ENCODE measurements at regions not wholly inside any gene's neighbourhood (a gene's known extent, or its start where the extent isn't known, plus 50 kb on each side); places are given as distances from the start of the nearest gene placed in this dataset.

GRCh38 chr5:125298746-125299379, 552.4 kb upstream of the ZNF608 start:
- no peaks in the 10 kb centered on the region for H3K27me3 ChIP-seq (ENCODE audit: control insufficient read depth, insufficient read depth, low read length)
- no peak overlapping the region for H3K4me3 ChIP-seq (ENCODE audit: low read depth, low read length)
- H3K36me3 ChIP-seq (ENCODE audit: control insufficient read depth, insufficient read depth, low read length) = no peaks in the 10 kb centered on the region
- no CpG with 5 or more reads among the region's 1 CpG for WGBS (ENCODE audit: insufficient coverage)
- H3K4me1 ChIP-seq (ENCODE audit: control insufficient read depth, insufficient read depth, low read length) = no peaks in the 10 kb centered on the region
- no peak overlapping the region for H3K27ac ChIP-seq (ENCODE audit: low read depth, low read length)
- H3K9me3 ChIP-seq (ENCODE audit: control insufficient read depth, insufficient read depth, low read length) = no peaks in the 10 kb centered on the region
- peak in 1 of 6 donors; percentile 57 for DNase-seq (ENCODE audit: low read depth in 4 of 6, low spot score in 6 of 6)

DNA sequence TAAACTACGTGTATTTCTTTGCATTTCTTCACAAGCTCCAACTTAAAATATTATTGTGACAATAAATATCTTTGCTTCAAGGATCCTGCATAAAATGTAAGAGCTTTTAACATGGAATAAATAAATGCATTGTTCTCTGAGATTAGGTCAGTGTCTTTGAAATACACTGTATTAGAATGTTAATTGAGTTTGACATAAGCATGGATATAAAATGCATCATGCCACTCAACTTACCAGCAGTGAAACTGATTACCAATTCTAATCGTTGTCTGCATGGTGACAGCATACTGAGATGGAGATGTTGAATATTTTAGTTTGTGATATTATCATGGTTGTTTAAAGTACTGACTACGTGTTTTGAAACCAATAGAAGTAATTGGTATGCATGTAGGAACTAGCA, 555.3 kb upstream of the ZNF608 start:
- WGBS (ENCODE audit: insufficient coverage) = 0% methylated on average over 1 of the region's 3 CpGs

DNA sequence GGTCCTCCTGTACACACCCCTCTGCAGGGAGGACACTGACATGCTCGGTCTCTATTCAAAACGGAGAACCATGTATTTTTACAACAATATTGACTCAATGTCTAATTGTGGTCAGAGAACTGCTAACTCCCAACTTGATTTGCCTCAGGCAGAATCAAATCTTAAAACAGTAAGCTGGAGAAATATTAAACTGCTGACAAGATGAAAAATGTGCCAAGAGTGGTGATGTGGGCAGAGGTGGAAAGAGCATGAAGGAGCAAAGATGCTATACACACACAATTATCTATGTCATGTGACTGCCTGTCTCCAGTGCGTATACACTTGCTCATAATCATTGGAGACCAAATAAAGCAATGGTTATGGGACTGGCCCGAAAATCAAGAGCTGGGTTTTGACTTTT, 556.1 kb upstream of the ZNF608 start:
- WGBS (ENCODE audit: insufficient coverage) = 100% methylated on average over 1 of the region's 4 CpGs
- H3K27me3 ChIP-seq (ENCODE audit: control insufficient read depth, insufficient read depth, low read length) = no peaks in the 10 kb centered on the region
- H3K4me1 ChIP-seq (ENCODE audit: control insufficient read depth, insufficient read depth, low read length) = no peaks in the 10 kb centered on the region
- H3K36me3 ChIP-seq (ENCODE audit: control insufficient read depth, insufficient read depth, low read length) = no peaks in the 10 kb centered on the region
- no peaks in the 10 kb centered on the region for H3K9me3 ChIP-seq (ENCODE audit: control insufficient read depth, insufficient read depth, low read length)
- DNase-seq (ENCODE audit: low read depth in 4 of 6, low spot score in 6 of 6) = no peak
- no peak overlapping the region for H3K4me3 ChIP-seq (ENCODE audit: low read depth, low read length)
- no peak overlapping the region for H3K27ac ChIP-seq (ENCODE audit: low read depth, low read length)

More for the DNA sequence above, 555.3 kb upstream of the ZNF608 start:
- H3K27me3 ChIP-seq (ENCODE audit: control insufficient read depth, insufficient read depth, low read length) = no peaks in the 10 kb centered on the region
- H3K36me3 ChIP-seq (ENCODE audit: control insufficient read depth, insufficient read depth, low read length) = no peaks in the 10 kb centered on the region
- H3K9me3 ChIP-seq (ENCODE audit: control insufficient read depth, insufficient read depth, low read length) = no peaks in the 10 kb centered on the region
- no peak overlapping the region for H3K4me3 ChIP-seq (ENCODE audit: low read depth, low read length)
- H3K4me1 ChIP-seq (ENCODE audit: control insufficient read depth, insufficient read depth, low read length) = no peaks in the 10 kb centered on the region
- no peak overlapping the region for H3K27ac ChIP-seq (ENCODE audit: low read depth, low read length)
- peak in 1 of 6 donors; percentile 46 for DNase-seq (ENCODE audit: low read depth in 4 of 6, low spot score in 6 of 6)

GRCh38 chr5:125306741-125307140, 560.3 kb upstream of the ZNF608 start:
- no CpG with 5 or more reads among the region's 3 CpGs for WGBS (ENCODE audit: insufficient coverage)
- no peaks in the 10 kb centered on the region for H3K4me1 ChIP-seq (ENCODE audit: control insufficient read depth, insufficient read depth, low read length)
- no peak for DNase-seq (ENCODE audit: low read depth in 4 of 6, low spot score in 6 of 6)
- H3K27ac ChIP-seq (ENCODE audit: low read depth, low read length) = no peak overlapping the region
- no peaks in the 10 kb centered on the region for H3K36me3 ChIP-seq (ENCODE audit: control insufficient read depth, insufficient read depth, low read length)
- no peak overlapping the region for H3K4me3 ChIP-seq (ENCODE audit: low read depth, low read length)
- H3K27me3 ChIP-seq (ENCODE audit: control insufficient read depth, insufficient read depth, low read length) = no peaks in the 10 kb centered on the region
- H3K9me3 ChIP-seq (ENCODE audit: control insufficient read depth, insufficient read depth, low read length) = peaks cover 6% of the 10 kb centered on the region

- no peak overlapping the region for H3K27ac ChIP-seq (ENCODE audit: low read depth, low read length)
- no peak for DNase-seq (ENCODE audit: low read depth in 4 of 6, low spot score in 6 of 6)
- H3K4me3 ChIP-seq (ENCODE audit: low read depth, low read length) = no peak overlapping the region
- H3K36me3 ChIP-seq (ENCODE audit: control insufficient read depth, insufficient read depth, low read length) = no peaks in the 10 kb centered on the region
- H3K27me3 ChIP-seq (ENCODE audit: control insufficient read depth, insufficient read depth, low read length) = no peaks in the 10 kb centered on the region
- no peaks in the 10 kb centered on the region for H3K4me1 ChIP-seq (ENCODE audit: control insufficient read depth, insufficient read depth, low read length)
- H3K9me3 ChIP-seq (ENCODE audit: control insufficient read depth, insufficient read depth, low read length) = peaks cover 6% of the 10 kb centered on the region
Measured at GRCh38 chr5:125310749-125311148, 564.3 kb upstream of the ZNF608 start.

- Histone ChIP-seq H3K4me3 (ENCODE audit: low read depth, low read length) (no peak overlapping the region), H3K36me3 (ENCODE audit: control insufficient read depth, insufficient read depth, low read length) (no peaks in the 10 kb centered on the region), H3K27me3 (ENCODE audit: control insufficient read depth, insufficient read depth, low read length) (no peaks in the 10 kb centered on the region), H3K9me3 (ENCODE audit: control insufficient read depth, insufficient read depth, low read length) (peaks cover 6% of the 10 kb centered on the region), H3K4me1 (ENCODE audit: control insufficient read depth, insufficient read depth, low read length) (no peaks in the 10 kb centered on the region), H3K27ac (ENCODE audit: low read depth, low read length) (no peak overlapping the region)
- no peak for DNase-seq (ENCODE audit: low read depth in 4 of 6, low spot score in 6 of 6)
- no CpG with 5 or more reads among the region's 1 CpG for WGBS (ENCODE audit: insufficient coverage)
Measured at GRCh38 chr5:125311743-125312142, 565.3 kb upstream of the ZNF608 start.

DNA sequence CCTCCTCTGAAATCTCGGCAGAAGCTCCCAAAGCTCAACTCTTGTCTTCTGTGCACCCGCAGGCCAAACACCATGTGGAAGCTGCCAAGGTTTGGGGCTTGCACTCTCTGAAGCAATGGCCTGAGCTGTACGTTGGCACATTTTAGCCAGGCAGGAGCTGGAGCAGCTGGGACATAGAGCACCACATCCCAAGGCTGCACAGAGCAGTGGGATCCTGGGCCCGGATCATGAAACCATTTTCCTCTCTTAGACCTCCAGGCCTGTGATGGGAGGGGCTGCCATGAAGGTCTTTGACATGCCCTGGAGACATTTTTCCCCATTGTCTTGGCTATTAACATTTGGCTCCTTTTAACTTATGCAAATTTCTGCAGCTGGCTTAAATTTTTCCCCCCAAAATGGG, 567.1 kb upstream of the ZNF608 start:
- no peak for DNase-seq (ENCODE audit: low read depth in 4 of 6, low spot score in 6 of 6)
- no peaks in the 10 kb centered on the region for H3K27me3 ChIP-seq (ENCODE audit: control insufficient read depth, insufficient read depth, low read length)
- no peaks in the 10 kb centered on the region for H3K9me3 ChIP-seq (ENCODE audit: control insufficient read depth, insufficient read depth, low read length)
- WGBS (ENCODE audit: insufficient coverage) = 100% methylated on average over 3 of the region's 4 CpGs
- no peak overlapping the region for H3K4me3 ChIP-seq (ENCODE audit: low read depth, low read length)
- no peak overlapping the region for H3K27ac ChIP-seq (ENCODE audit: low read depth, low read length)
- peaks cover 3% of the 10 kb centered on the region for H3K4me1 ChIP-seq (ENCODE audit: control insufficient read depth, insufficient read depth, low read length)
- H3K36me3 ChIP-seq (ENCODE audit: control insufficient read depth, insufficient read depth, low read length) = no peaks in the 10 kb centered on the region

DNA sequence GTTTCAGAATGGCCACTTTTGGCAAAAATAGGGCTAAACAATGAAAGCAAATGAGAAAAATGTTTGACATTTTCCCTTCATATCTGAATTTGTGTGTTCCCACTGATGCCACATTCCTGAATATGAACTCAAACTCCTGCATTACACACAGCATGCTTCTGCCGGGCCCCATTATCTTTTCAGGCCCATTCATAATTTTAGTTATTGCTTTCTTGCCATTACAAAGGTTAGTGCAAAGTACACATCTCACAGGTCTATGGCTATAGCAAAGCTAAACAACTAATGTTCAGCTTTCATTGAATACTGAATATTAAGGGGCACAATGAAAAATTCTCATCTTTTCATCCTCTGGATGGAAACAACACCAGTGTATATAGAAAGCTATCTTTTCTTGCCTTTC, 568.9 kb upstream of the ZNF608 start:
- no peaks in the 10 kb centered on the region for H3K36me3 ChIP-seq (ENCODE audit: control insufficient read depth, insufficient read depth, low read length)
- no peak overlapping the region for H3K27ac ChIP-seq (ENCODE audit: low read depth, low read length)
- peaks cover 2% of the 10 kb centered on the region for H3K9me3 ChIP-seq (ENCODE audit: control insufficient read depth, insufficient read depth, low read length)
- WGBS (ENCODE audit: insufficient coverage) = 86% methylated on average over 1 of the region's 1 CpG
- no peak for DNase-seq (ENCODE audit: low read depth in 4 of 6, low spot score in 6 of 6)
- H3K27me3 ChIP-seq (ENCODE audit: control insufficient read depth, insufficient read depth, low read length) = no peaks in the 10 kb centered on the region
- peaks cover 3% of the 10 kb centered on the region for H3K4me1 ChIP-seq (ENCODE audit: control insufficient read depth, insufficient read depth, low read length)
- no peak overlapping the region for H3K4me3 ChIP-seq (ENCODE audit: low read depth, low read length)

DNA sequence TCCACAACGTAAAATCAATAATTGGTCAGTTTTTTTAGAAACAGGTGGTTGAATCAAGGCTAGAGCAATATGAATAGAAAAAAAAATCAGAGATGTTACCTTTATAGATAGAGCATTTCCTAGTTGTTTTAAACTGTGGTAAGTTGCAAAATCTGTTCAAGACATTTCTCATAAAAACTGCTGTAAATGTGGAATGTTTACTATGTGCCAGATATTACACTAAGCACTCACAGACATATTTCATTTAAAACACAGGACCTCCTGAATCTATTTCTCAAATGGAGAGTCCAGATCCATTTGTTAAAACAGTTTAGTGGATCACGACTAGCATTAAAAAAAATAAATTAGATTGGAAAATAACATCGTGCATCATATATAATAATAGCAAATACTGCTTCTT, 570.0 kb upstream of the ZNF608 start:
- DNase-seq (ENCODE audit: low read depth in 4 of 6, low spot score in 6 of 6) = no peak
- peaks cover 3% of the 10 kb centered on the region for H3K4me1 ChIP-seq (ENCODE audit: control insufficient read depth, insufficient read depth, low read length)
- no peak overlapping the region for H3K4me3 ChIP-seq (ENCODE audit: low read depth, low read length)
- H3K36me3 ChIP-seq (ENCODE audit: control insufficient read depth, insufficient read depth, low read length) = no peaks in the 10 kb centered on the region
- peaks cover 2% of the 10 kb centered on the region for H3K9me3 ChIP-seq (ENCODE audit: control insufficient read depth, insufficient read depth, low read length)
- H3K27ac ChIP-seq (ENCODE audit: low read depth, low read length) = no peak overlapping the region
- no peaks in the 10 kb centered on the region for H3K27me3 ChIP-seq (ENCODE audit: control insufficient read depth, insufficient read depth, low read length)
- WGBS (ENCODE audit: insufficient coverage) = no CpG with 5 or more reads among the region's 3 CpGs

DNA sequence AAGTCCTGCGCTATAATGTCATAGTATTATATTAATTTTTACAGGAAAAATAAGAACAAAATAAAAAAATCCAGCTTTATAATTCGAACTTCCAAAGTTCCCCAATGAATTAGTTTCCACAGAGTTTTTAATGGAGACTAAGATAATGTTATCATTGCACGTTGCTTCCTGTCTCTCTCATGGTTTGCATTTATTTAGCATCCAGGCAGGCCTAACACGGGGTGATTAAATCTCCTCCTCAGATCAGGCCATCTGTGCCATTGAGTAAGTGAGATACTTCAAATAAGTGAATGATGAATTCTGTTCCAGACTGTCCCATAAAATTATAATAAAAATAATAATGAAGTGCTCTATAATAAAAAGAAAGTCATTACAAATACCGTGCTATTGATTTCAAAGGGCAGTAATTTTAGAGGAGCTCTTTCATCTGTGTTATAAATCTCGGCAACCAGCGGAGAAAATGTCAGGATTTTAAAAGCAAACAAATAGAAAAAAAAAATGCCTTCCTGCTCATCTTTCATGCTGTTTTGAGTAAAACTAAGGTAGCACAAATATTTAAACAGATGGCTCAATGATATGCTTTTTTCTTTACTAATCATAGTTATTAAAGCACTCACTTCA, 570.6 kb upstream of the ZNF608 start:
- Histone ChIP-seq H3K27me3 (ENCODE audit: control insufficient read depth, insufficient read depth, low read length) (no peaks in the 10 kb centered on the region), H3K4me3 (ENCODE audit: low read depth, low read length) (no peak overlapping the region), H3K9me3 (ENCODE audit: control insufficient read depth, insufficient read depth, low read length) (peaks cover 2% of the 10 kb centered on the region), H3K4me1 (ENCODE audit: control insufficient read depth, insufficient read depth, low read length) (peaks cover 3% of the 10 kb centered on the region), H3K36me3 (ENCODE audit: control insufficient read depth, insufficient read depth, low read length) (no peaks in the 10 kb centered on the region), H3K27ac (ENCODE audit: low read depth, low read length) (peak overlapping the region; percentile 15)
- no CpG with 5 or more reads among the region's 7 CpGs for WGBS (ENCODE audit: insufficient coverage)
- peak in 2 of 6 donors; percentile 51 to 60 for DNase-seq (ENCODE audit: low read depth in 4 of 6, low spot score in 6 of 6)
